HG03064 (cell line): ENCODE measurements at regions not wholly inside any gene's neighbourhood (a gene's known extent, or its start where the extent isn't known, plus 50 kb on each side); places are given as distances from the start of the nearest gene placed in this dataset.
"Not testable (repeated sequence)": the region's sequence is repeated elsewhere in the genome, so short reads cannot be mapped to it uniquely, and the experiment has no call there.

Source experiments
- ATAC-seq: cut with Tn5 transposase; IDR thresholded peaks from one replicate; pipeline ENCODE4 v1.9.1; 2021; ENCODE audit warnings: low read depth; ENCODE audit not compliant: unreplicated experiment

- ATAC-seq = no peak
These were observed 55.1 kb downstream of the CYCS start for GRCh38 chr7:25069900-25070443.

GRCh38 chr7:25068502-25069213 is 56.4 kb downstream of the CYCS start:
- no peak for ATAC-seq

GRCh38 chr7:25067726-25068501 is 57.1 kb downstream of the CYCS start:
- ATAC-seq = no peak

- no peak for ATAC-seq
These were observed 58.8 kb downstream of the CYCS start for GRCh38 chr7:25066253-25066652.

- no peak for ATAC-seq
These were observed 62.7 kb downstream of the CYCS start for GRCh38 chr7:25062380-25062779.

GRCh38 chr7:25060487-25061055 is 64.5 kb downstream of the CYCS start:
- ATAC-seq = no peak

DNA sequence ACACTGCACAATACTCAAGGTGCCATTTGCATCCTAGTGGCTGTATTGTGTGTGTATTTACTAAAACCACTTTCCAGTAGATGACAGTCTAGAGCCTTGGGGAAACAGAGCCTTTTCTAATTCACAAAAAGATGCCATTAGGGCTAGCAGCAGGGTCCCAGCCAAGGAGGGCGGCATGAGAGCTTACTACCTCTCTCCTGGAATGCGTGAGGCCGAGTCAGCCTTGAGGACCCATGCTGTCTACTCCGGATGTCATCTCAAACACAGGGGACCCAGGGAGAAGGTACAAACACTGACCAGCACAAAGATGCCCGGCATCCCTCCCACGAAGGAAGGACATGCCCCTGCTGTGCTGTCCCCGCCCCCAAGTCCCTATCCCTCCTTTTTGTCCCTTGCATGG is 65.5 kb downstream of the CYCS start:
- no peak for ATAC-seq

DNA sequence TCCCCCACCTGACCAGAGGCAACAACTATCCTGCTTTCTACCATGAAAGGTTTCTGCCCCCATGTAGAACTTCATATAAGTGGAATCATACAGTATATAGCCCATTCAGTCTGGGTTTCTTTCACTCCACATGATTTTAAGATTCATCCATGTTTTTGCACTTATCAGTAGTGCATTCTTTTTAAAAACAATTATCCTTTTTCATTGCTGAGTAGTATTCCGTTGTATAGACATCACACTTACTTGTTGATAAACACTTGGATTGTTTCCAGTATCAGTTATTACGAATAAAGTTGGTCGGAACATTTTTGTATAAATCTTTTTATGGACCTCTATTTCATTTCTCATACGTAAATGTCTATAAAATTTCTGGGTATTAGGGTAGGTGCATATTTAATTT is 68.7 kb downstream of the CYCS start:
- ATAC-seq = no peak

- no peak for ATAC-seq
These were observed 69.4 kb downstream of the CYCS start for GRCh38 chr7:25055520-25056220.

DNA sequence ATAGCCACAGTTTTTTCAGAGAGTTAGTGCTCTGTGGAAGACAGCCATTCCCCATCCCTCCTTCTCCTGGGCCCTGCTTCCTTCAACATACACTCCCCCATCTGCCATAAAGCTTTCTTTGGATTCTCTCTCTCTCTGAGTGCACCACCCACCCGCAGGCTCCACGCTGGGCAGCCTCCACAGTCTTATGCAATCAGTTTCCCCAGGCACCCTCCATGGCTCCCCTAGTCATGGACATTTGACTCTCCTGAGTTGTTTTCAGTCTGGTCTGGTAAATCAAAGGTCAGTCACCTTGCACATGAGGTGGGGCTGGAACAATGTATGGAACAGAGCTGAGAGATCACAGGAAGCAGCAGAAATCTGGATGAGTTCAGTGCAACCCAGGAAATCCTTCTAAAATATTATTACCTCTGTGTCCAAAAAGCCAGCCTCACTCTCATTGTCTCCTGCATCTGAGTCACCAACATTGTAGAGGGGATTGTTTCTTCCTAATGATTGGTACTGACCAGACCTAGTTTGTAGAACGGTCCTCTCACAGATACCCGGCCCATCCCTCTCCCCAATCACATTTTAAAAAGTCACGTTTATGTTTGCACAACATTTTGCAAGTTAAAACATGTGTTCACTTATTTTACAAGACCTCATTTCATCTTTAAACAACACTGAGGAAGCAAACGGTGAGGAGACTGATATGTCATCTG is 70.1 kb downstream of the CYCS start:
- ATAC-seq = no peak

DNA sequence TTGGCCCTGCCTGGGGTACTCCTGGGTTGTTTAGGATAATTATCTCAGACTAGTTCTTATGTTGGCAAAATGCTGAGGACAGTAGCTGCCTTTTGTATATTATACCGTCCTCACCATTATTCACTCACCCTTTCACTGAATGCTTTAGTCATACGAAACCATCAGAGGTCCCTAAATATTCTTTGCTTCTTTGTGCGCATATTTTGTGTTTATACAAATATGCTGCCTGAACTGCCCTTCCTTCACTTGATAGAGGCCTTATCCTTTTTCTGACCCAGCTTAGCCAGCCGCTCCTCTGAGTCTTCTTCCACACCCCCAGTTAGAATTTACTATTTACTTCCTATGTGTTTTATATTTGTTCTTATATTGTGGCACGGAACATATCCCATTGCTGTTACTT is 70.2 kb upstream of the OSBPL3 start:
- no peak for ATAC-seq

GRCh38 chr7:25048444-25048834 is 68.5 kb upstream of the OSBPL3 start:
- ATAC-seq = no peak

GRCh38 chr7:25047571-25048443 is 67.8 kb upstream of the OSBPL3 start:
- not testable (repeated sequence) for ATAC-seq

GRCh38 chr7:25037325-25037724 is 57.3 kb upstream of the OSBPL3 start:
- ATAC-seq = no peak

DNA sequence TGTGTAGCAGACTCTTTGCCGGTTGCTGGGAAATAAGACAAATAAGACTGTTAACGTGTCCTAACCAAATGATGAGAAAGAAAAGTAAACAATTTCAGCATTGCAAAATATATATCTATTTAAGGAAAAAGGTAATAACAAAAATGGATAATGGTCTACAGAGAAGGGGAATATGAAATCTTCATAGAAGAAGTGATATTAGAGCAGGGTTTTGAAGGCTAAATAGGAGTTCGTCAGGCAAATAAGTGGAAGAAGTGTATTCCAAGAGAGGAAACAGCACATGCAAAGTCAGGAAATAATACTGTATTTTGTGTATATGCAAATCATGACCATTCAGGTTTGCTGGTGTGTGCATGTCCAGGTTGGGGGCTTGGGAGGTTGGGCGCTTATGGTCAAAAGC is 55.3 kb upstream of the OSBPL3 start:
- no peak for ATAC-seq

DNA sequence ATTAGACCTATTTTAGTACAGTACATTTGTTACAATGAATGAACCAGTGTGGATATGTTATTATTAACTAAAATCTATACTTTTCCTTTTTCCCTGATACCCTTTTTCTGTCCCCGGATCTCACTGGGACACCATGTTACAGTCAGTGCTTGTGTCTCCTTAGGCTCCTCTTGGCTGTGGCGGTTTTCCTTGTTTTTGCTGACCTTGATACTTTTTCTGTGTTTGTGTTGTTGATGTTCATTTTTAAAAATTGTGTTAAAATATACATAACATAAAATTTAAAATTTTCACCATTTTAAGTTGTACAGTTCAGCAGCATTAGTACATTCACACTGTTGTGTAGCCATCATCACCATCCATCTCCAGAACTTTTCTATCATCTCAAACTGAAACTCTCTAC is 54.2 kb upstream of the OSBPL3 start:
- no peak for ATAC-seq

DNA sequence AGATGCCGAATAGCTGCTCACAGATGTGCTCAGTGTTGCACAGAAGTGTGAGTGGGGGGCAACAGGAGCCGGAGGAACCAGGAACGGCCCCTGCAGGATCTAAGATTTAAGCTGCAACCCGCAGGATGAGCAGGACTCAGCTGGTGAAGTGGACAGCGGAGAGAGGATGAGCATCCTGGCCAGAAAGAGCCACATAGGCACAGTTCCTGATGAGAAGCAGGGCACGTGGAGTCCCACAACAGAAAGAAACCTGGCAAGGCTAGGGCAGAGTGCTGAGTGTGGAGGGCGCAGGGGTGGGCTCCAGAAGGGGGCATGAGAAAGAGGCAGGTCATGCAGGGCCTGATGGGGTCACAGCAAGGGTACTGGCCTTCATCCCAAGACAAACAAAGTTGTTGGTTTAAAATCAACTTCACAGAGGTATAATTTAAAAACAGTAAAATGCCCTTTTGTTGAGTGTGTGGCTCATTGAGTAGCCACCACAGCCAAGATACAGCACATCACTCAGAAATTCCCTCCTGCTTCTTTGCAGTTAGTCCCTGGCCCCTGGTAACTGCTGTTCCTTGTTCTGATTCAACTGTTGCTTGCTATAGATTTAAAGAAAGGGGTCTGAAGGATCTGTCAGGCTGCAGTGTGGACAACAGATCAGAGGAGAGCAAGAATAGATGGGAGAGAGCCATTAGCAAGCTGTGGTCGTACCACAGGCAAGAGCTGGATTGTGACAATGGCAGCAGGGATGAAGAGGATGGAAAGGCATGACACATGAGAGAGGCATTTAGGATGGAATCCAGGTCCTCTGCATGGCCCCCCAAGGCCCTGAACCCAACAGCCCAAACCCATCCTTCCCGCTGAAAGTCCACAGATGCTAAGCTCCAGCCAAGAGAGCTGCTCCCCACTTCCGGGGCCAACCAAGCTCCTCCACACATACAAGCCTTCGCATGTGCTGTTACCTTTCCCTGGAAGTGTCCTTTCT is 53.1 kb upstream of the OSBPL3 start:
- ATAC-seq = no peak

DNA sequence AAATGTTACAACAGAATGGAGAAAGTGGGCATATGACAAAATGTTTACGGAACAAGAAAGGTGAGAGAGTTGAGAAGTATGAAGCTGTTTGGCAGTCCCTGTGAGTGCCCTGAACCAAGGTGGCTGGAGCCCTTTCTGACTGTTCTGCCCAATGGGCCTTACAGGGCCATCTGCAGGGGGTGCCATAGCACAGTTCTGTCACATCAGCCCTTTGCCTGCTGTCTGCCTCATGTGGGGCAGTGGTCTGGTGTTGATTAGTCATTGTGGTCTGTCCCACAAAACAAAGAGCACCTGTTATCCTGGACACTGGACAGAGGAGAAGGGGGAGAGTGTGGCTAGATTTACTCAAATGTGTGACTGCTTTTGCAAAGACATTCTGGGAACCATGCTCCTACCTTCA is 51.5 kb upstream of the OSBPL3 start:
- ATAC-seq = peak; percentile 41
